ENCODE measurements at regions not wholly inside any gene's neighbourhood (a gene's known extent, or its start where the extent isn't known, plus 50 kb on each side); places are given as distances from the start of the nearest gene placed in this dataset.

- Histone ChIP-seq H3K27me3 (replicated peaks in 1 of 4; ENCODE audit: control insufficient read depth in 3 of 4, extremely low read depth in 1 of 4, insufficient read depth in 3 of 4, low read length in 3 of 4) (no peaks in the 10 kb centered on the region), H3K27ac (ENCODE audit: low read depth, low read length) (no peak overlapping the region), H3K56ac (replicated peaks; ENCODE audit: insufficient read length, low read depth, low read length) (no peak overlapping the region), H4K91ac (replicated peaks; ENCODE audit: insufficient read length, low read length) (no peak overlapping the region), H3K36me3 (ENCODE audit: control insufficient read depth in 2 of 4, insufficient read depth in 4 of 4, low read length in 3 of 4) (no peaks in the 10 kb centered on the region), H3K23ac (ENCODE audit: insufficient read length) (no peak overlapping the region), H2AFZ (ENCODE audit: low read length) (0 out of 2 replicates have a peak overlapping the region, but pooled peaks have one; percentile 50), H3K18ac (ENCODE audit: extremely low read depth, low read length) (no peak overlapping the region), H3K4me2 (ENCODE audit: insufficient read depth in 1 of 2, low read depth in 2 of 2, low read length in 2 of 2) (no peak overlapping the region), H2AK5ac (ENCODE audit: low read depth, low read length) (no peak overlapping the region), H3K9ac (replicated peaks in 1 of 4; ENCODE audit: extremely low read depth in 1 of 4, low read depth in 3 of 4, low read length in 3 of 4) (no peak overlapping the region), H3K4ac (replicated peaks; ENCODE audit: insufficient read length, low read depth, low read length) (no peak overlapping the region), H4K5ac (ENCODE audit: insufficient read length, low read depth, low read length) (no peak overlapping the region), H3K79me1 (ENCODE audit: low read depth, low read length) (no peaks in the 10 kb centered on the region), H2BK15ac (ENCODE audit: low read length) (no peak overlapping the region), H2BK5ac (ENCODE audit: low read depth, low read length) (no peak overlapping the region), H3K79me2 (ENCODE audit: control insufficient read depth in 1 of 2, insufficient read depth in 2 of 2, low read length in 2 of 2) (no peaks in the 10 kb centered on the region), H3K4me1 (replicated peaks in 1 of 4; ENCODE audit: control insufficient read depth in 3 of 4, insufficient read depth in 4 of 4, low read length in 3 of 4) (no peaks in the 10 kb centered on the region), H2BK12ac (ENCODE audit: low read depth, low read length) (no peak overlapping the region), H3K9me3 (ENCODE audit: insufficient read depth in 2 of 2, low read depth in 1 of 2, low read length in 1 of 2) (no peaks in the 10 kb centered on the region), H3K14ac (ENCODE audit: insufficient read length) (no peak overlapping the region), H2BK20ac (ENCODE audit: low read length) (no peak overlapping the region), H4K8ac (ENCODE audit: extremely low read depth, insufficient read depth, low read length) (no peak overlapping the region), H3K23me2 (ENCODE audit: low read depth, low read length) (no peaks in the 10 kb centered on the region), H4K20me1 (replicated peaks in 1 of 2; ENCODE audit: control insufficient read depth in 1 of 2, insufficient read depth in 2 of 2, low read length in 2 of 2) (no peaks in the 10 kb centered on the region), H2BK120ac (replicated peaks; ENCODE audit: low read depth, low read length) (no peak overlapping the region), H3K4me3 (ENCODE audit: extremely low read depth in 1 of 4, insufficient read depth in 2 of 4, low read depth in 3 of 4, low read length in 4 of 4) (no peak overlapping the region)
- FAIRE-seq (no peak), DNase-seq (ENCODE audit: low read depth in 1 of 2, low spot score in 2 of 2) (no peak)
- ChIA-PET CTCF (ENCODE audit: partially characterized antibody) (interaction anchor here (1.0 kb wide), 1 partner anchor 256 kb away, joined by 5 read pairs; no protein-coding TSS in a partner anchor), POLR2A (ENCODE audit: partially characterized antibody) (no interaction called here)
- no peak for TF ChIP-seq NANOG (IDR thresholded peaks at IDR 0.05; ENCODE audit: insufficient read depth, low read depth, low read length, poor library complexity, severe bottlenecking)
- TF ChIP-seq CBX5 (IDR thresholded peaks at IDR 0.05; ENCODE audit: low read depth, low read length) = no peak
- TF ChIP-seq ASH2L (IDR thresholded peaks at IDR 0.05; ENCODE audit: low read length) = no peak
- TF ChIP-seq EP300 (IDR thresholded peaks at IDR 0.05; ENCODE audit: borderline replicate concordance in 1 of 2, low read depth in 2 of 2, low read length in 2 of 2) = no peak
- no peak for TF ChIP-seq RBBP5 (IDR thresholded peaks at IDR 0.05; ENCODE audit: borderline replicate concordance, low read depth, low read length)
- TF ChIP-seq CEBPB (IDR thresholded peaks at IDR 0.05; ENCODE audit: low read depth, low read length) = no peak
- TF ChIP-seq EZH2 (IDR thresholded peaks at IDR 0.05; ENCODE audit: low read depth, low read length, severe bottlenecking) = no peak
These were observed 573.0 kb upstream of the PCDH15 start for GRCh38 chr10:55374060-55374459.

All from H1 (cell line).